ENCODE measurements at regions not wholly inside any gene's neighbourhood (a gene's known extent, or its start where the extent isn't known, plus 50 kb on each side); places are given as distances from the start of the nearest gene placed in this dataset.

- no peak for DNase-seq (ENCODE audit: low read depth)
These were observed 515.2 kb upstream of the SULF2 start for GRCh38 chr20:48300529-48300928.

DNA sequence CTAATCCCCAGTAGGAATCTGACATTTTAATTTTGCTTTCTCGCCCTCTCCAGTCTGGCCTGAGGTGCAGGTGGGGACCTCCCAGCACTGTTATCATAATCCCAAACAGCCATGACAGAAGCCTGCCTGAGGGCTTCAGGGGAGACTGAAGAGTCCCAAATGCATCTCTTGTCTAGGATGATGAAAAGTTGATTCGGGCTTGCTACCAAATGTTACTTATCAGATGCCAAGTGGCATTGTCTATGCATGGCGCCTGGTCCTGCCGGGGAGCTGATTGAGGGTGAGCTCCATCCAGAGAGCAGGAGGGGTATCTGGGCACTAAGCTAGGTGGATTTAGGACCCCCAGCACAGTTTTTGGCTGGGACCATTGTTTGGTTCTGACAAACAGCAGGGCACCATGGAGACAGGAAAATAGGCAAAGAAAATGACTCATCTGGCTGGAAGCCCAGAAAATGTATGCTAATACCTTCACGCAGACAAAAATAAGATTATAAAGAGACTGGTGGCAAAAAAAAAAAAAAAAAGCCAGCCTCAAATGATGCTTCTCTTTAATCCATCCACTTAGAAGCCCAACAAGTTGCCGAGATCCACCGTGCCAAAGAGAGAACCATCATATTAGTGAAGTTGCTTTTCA, 513.7 kb upstream of the SULF2 start:
- DNase-seq (ENCODE audit: low read depth): peak; percentile 89

- DNase-seq (ENCODE audit: low read depth): no peak
These were observed 513.2 kb upstream of the SULF2 start for GRCh38 chr20:48298433-48298832.

- peak; percentile 23 for DNase-seq (ENCODE audit: low read depth)
These were observed 510.7 kb upstream of the SULF2 start for GRCh38 chr20:48295966-48296421.

DNA sequence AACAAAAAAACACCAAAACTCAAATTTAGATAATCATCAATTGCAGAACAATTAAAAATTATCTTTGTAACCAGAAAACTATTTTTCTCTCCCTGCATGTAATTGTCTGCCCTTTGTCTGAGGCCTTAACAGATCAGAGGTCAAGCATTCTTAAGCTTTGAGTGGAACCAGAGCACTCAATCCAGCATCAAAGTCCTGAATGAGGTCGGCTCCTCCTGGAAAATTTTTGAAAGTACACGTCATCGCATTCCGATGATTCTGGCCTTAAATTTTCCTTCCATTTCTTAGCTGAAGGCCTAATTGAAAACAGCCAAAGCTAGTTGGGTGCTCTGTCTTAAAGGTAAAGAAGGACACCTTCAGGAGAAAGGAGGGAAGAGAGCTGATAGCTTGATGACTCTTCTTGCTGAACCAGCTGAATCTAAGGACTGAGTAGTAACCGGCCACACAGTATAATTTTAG, 510.2 kb upstream of the SULF2 start:
- peak; percentile 81 for DNase-seq (ENCODE audit: low read depth)

DNA sequence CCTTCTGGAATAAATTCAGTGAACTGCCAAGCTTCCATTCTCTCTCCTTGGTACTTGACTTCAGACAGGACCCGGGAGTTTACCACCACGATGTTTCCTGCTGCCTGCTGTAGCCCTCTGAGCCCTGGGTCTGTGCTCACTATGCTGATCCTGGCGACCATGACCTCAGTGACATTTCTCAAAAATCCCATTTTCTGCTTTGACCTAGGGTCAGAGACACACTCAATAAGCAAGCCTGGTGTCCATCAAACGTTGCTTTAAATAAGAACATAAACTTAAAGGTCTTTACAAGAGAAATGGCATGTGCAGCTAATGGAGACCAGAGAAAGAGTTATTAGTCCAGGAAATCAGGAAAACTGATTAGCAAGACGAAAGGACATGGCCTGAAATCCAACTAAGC, 509.7 kb upstream of the SULF2 start:
- DNase-seq (ENCODE audit: low read depth): no peak

DNA sequence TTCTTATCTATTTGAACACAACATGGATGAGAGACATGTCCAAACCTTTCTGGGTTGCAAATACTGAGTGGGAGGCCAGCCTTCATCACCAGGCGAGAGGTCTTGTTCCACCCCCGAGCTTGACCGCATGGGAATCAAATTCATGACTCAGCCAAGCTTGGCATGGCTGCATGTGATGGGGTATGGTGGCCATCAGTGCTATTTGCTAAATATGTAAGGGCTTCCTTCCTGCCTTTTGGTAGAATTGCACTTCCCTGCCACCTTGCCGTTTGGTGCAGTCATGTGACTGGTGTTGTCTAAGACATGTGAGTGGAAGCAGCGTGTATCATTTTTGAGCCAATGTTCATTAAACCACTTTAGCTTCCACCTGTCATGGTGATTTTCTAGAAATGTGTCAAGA, 508.9 kb upstream of the SULF2 start:
- DNase-seq (ENCODE audit: low read depth): peak; percentile 87

DNA sequence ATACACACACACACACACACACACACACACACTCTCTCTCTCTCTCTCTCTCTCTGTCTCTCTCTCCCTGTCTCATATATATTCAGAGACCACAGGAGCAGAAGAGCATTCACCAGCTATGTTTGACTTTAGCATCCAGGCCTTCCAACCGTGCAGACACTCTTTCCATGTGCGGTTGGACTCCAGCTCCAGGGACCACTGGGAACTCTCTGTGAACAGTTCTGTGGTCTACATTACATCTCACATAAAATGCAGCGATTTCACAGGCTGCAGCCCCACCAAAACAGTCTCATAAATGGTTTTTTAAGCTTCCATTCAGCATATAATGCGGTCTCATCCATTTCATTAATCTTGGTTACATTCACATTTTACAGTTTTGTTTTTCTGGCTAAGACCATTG, 508.4 kb upstream of the SULF2 start:
- no peak for DNase-seq (ENCODE audit: low read depth)

- DNase-seq (ENCODE audit: low read depth): no peak
These were observed 507.5 kb upstream of the SULF2 start for GRCh38 chr20:48292806-48293205.

DNA sequence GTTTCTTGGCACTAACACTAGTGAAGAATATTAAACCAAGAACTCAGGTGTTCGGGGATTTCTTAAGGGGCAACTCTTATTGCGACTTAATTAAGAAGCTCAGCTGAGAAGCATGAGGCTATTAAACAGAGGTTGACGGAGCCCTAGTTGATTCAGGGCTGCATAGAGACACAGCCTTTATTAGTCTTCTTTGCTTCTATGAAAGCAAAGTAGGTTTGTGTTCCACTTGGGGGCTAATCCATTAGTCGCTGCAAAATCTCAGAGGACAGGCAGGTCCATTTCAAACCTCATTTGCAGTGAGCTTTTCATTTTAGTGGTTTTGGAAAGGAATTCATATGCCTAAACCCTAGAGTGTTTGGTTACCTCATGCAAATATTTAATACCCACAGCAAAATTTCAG, 506.6 kb upstream of the SULF2 start:
- no peak for DNase-seq (ENCODE audit: low read depth)

- no peak for DNase-seq (ENCODE audit: low read depth)
These were observed 503.7 kb upstream of the SULF2 start for GRCh38 chr20:48288930-48289507.

- no peak for DNase-seq (ENCODE audit: low read depth)
These were observed 502.4 kb upstream of the SULF2 start for GRCh38 chr20:48287552-48288170.

DNA sequence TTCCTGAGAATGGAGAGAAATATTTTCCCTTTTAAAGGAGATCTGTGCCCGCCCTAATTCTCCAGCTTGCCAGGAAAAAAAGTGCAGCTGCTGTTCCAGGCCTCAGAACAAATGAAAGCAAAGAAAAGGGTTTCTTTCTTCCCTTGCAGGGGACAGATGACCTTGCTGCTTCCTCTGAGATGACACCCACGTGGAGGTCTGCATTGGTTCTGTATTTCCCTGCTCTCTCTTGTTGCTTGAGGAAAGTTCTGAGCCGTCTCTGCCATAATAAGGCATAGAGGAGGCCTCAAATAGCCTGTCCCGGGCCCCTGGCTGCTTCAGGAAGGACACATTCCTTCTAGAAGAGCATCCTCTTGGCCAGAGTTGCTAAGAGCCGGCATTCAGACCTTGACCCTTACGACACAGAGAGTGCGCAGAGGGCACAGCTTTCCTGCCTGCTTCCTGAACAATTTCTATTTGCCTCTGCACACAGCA, 501.8 kb upstream of the SULF2 start:
- no peak for DNase-seq (ENCODE audit: low read depth)

DNA sequence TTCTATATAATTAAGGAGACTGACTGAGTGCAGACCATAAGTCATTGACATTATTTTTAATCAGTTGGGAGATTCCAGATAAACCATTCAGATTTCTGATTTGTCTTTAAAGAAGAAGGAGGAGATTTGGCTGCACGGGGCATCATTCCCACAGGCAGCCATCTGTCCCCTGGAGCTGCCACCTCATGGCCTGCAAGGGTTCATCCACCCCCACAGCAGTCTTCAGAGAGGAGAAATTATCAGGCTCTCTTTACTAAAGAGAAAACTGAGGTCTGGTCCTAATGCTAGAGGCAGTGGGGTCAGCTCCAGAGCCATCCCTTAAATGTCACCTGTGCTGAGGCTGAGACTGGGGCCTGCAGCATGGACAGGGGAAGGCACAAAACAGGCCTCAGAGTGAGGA, 501.3 kb upstream of the SULF2 start:
- no peak for DNase-seq (ENCODE audit: low read depth)

- no peak for DNase-seq (ENCODE audit: low read depth)
These were observed 500.4 kb upstream of the SULF2 start for GRCh38 chr20:48285656-48286055.

GRCh38 chr20:48284837-48285236, 499.6 kb upstream of the SULF2 start:
- DNase-seq (ENCODE audit: low read depth): peak; percentile 25

DNA sequence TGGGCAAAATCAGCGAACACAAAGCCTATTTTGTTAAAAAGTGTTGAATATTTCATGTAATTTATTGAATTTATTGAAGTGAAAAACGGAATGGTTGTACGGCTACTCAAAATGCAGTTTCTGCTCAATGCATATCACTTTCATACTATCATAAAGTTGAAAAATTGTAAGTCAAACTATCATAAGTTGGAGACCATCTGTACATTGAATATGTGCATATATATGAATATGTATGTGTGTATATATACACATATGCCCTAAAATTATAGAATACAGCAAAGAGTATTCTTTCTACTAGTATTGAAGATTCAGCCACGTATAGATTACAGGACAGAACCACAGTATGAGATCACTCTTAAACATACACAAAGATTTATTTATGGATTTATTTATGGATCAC, 499.0 kb upstream of the SULF2 start:
- no peak for DNase-seq (ENCODE audit: low read depth)

DNA sequence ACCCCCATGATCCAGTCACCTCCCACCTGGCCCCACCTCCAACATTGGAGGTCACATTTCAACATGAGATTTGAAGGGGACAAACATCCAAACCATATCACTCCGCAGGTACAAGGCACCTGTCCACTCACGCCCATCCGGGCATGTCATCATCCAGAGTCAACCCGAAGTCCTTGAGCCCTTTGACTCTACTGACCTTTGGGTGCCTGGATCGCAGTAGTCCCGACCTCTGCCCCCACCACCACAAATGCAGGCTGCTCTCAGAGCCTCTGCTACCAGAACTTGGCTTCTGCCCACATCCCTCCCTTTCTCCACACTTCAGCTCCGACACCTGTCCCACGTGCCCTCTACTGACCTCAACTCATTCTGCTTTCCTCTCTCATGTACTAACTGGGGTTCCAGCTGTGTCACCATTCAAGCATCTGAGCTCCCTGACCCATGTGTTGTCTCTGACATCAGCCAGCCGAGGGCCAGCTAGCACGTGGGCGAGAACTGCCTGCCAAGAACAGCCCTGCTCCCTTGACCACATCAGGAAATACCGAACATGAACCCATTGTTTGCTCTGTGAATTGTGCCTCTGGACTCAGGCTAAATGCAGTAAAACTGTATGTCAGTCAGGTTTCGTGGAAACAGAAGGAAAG, 498.3 kb upstream of the SULF2 start:
- DNase-seq (ENCODE audit: low read depth): peak; percentile 87

DNA sequence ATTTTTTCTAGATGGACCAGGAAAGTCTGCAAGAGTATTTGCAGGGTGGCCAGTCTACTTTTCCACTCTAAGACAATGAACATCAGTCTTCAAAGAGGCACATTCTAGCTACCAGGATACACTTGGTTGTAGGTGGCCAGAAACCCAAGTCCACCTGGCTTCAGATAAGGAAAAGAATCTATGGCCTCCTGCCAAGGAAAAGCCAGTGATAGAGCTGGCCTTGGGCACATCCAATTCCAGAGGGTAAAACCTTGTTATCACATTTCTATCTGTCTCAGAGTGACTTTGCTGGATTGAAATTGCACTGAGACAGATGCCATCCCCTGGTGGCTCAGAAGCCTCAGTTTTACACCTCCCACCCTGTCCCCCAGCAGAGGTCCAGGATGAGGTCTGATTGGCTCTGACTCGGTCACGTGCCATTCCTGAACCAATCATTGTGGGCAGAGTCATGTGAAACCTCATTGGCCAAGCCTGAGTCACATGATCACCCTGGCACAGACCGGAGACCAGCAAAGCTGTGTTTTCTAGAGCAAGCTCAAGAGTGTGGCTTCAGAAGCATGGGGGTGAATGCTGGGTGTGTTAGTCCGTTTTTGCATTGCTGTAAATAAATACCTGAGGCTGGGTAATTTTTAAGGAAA, 497.4 kb upstream of the SULF2 start:
- DNase-seq (ENCODE audit: low read depth): no peak

DNA sequence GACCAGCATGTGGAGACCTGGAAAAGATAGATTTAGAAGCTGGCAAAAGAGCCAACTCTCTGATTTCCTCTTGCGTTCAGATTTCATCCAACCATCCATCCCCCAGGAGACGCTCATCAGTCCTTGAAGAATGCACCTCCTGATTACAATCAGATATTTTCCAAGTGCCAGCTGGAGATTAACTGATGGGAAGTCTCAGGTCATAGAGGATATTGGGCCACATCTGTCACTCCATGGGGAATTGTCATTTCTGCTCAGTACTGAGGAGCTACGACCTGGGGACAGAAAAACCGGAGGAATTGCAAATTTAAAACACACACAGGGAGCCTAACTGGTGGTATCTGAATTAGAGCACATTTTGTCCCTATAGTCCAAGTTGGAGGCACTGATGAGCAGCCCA, 496.2 kb upstream of the SULF2 start:
- no peak for DNase-seq (ENCODE audit: low read depth)

GRCh38 chr20:48278961-48279481, 493.7 kb upstream of the SULF2 start:
- DNase-seq (ENCODE audit: low read depth): no peak

GRCh38 chr20:48277266-48277665, 492.0 kb upstream of the SULF2 start:
- DNase-seq (ENCODE audit: low read depth): no peak
